Heart right ventricle (tissue), 16 donors: ENCODE measurements at regions not wholly inside any gene's neighbourhood (a gene's known extent, or its start where the extent isn't known, plus 50 kb on each side); places are given as distances from the start of the nearest gene placed in this dataset.
"Not testable (repeated sequence)": the region's sequence is repeated elsewhere in the genome, so short reads cannot be mapped to it uniquely, and the experiment has no call there.

Experiments used
- ATAC-seq, 8 donors: fragments of 200-7000 bp; cut with Tn5 transposase; one replicate each; pipeline ENCODE4 v1.9.1; 2020; ENCODE audit warnings: mild to moderate bottlenecking in 8 of 8, moderate library complexity in 8 of 8, moderate number of reproducible peaks in 1 of 8
- DNase-seq, 2 donors: peaks; one replicate each; pipeline ENCODE4 v3.0.0-alpha.2; 2020
- H3K27ac ChIP-seq, 10 donors: fragments of 200-600 bp; sonication (generic) in 2 of 10; one replicate each; pipeline versions ENCODE4 v1.5.0 to v1.8.0; 2020 to 2022; ENCODE audit warnings: mild to moderate bottlenecking in 3 of 10
- H3K27me3 ChIP-seq, 7 donors: fragments of 200-600 bp; one replicate each; pipeline ENCODE4 v1.8.0; 2021 to 2022; ENCODE audit warnings: mild to moderate bottlenecking in 2 of 7
- H3K36me3 ChIP-seq, 9 donors: fragments of 200-600 bp; sonication (generic) in 1 of 9; one replicate each; pipeline versions ENCODE4 v1.5.0 to v1.8.0; 2020 to 2022; ENCODE audit warnings: mild to moderate bottlenecking in 2 of 9
- H3K4me1 ChIP-seq, 9 donors: fragments of 200-600 bp; sonication (generic) in 1 of 9; one replicate each; pipeline versions ENCODE4 v1.5.0 to v1.8.0; 2020 to 2022; ENCODE audit warnings: mild to moderate bottlenecking in 4 of 9
- H3K4me3 ChIP-seq, 10 donors: fragments of 200-600 bp; sonication (generic) in 2 of 10; one replicate each; pipeline versions ENCODE4 v1.5.0 to v1.8.0; 2020 to 2022; ENCODE audit warnings: mild to moderate bottlenecking in 7 of 10, moderate library complexity in 2 of 10
- H3K9me3 ChIP-seq, 11 donors: fragments of 200-600 bp in 10 of 11; sonication (generic) in 2 of 11; one replicate each; pipeline versions ENCODE4 v1.5.0 to v1.8.0; 2013 to 2022; ENCODE audit warnings: mild to moderate bottlenecking in 2 of 11, control low read depth in 1 of 11, moderate library complexity in 1 of 11
- CTCF ChIP-seq, 9 donors: fragments of 200-600 bp; sonication (generic) in 2 of 9; IDR thresholded peaks; one replicate each; pipeline versions ENCODE4 v1.5.0 to v1.8.0; 2021 to 2022; ENCODE audit warnings: antibody characterized with exemption in 9 of 9, mild to moderate bottlenecking in 5 of 9, moderate library complexity in 1 of 9
- WGBS, 2 donors: extraction: QIAGEN DNeasy Blood & Tissue Kit; methylation state at CpG; one replicate each; pipeline ENCODE4 v1.1.7; 2013; ENCODE audit warnings: inconsistent platforms in 1 of 2; 5-methylcytosine and 5-hydroxymethylcytosine counted together
- intact Hi-C, 10 donors: fragments of 100-400 bp; cut with DNase I; formaldehyde crosslinking; loops; one replicate each; pipeline versions ENCODE4 v1.11.1 to v1.14.2; 2022
- donor health status: Arrhythmogenic right ventricular cardiomyopathy.
- donor health status: ischemic (EF 13 %, LVEDD 7.1; RV severe dilation, severe dysfunction).
- donor health status: healthy with polysubstance abuse.
- donor health status: DM: no; HTN: yes; CAD: no.
- donor health status: DM: no; HTN: no; CAD: no.
- donor health status: ischemic (EF 25% LVEDD 6.9; RV normal size, moderate dysfunction).
- donor health status: ischemic (EF 25% LVEDD 5.7; RV mildly dilated, moderate dysfunction).
- donor health status: healthy.
- donor health status: DM: yes; HTN: yes; CAD: no.
- donor health status: Ischemic cardiomyopathy.
- donor health status: ischemic (EF 35%, LVEDD 5.7; RV mildly dilated, moderate dysfunction).
- donor health status: nonischemic (EF 11% LVEDD 7.7; RV severe dilation, severe dysfunction).
- donor health status: DM: yes; HTN: yes; CAD: no.
- donor health status: PGD.
- donor health status: ischemic (EF 29% LVEDD 5.4; RV normal size, mild dysfunction).
- donor health status: nonischemic (EF 23%, LVEDD 6.1; RV moderate dilation, normal function).

- intact Hi-C loops = no loop called here
- ATAC-seq = no peak
- Histone ChIP-seq H3K27me3 (peaks cover 0 to 4% (median 0%) of the 10 kb centered on the region in 7 donors), H3K4me3 (no peak overlapping the region), H3K36me3 (no peaks in the 10 kb centered on the region), H3K4me1 (no peaks in the 10 kb centered on the region), H3K27ac (no peak overlapping the region), H3K9me3 (no peaks in the 10 kb centered on the region)
- 73 to 82% methylated on average over 1 of the region's 1 CpG for WGBS, 2 donors
- no peak for DNase-seq
- TF ChIP-seq CTCF (IDR thresholded peaks at IDR 0.05) = no peak
These were observed 73.4 kb downstream of the RPRM start for GRCh38 chr2:153405196-153405595.

- TF ChIP-seq CTCF (IDR thresholded peaks at IDR 0.05) = no peak
- no peak for DNase-seq
- H3K27ac ChIP-seq = no peak overlapping the region
- ATAC-seq = no peak
- intact Hi-C loops = no loop called here
- WGBS, 2 donors = 62 to 64% methylated on average over 1 of the region's 1 CpG
- H3K4me1 ChIP-seq = no peaks in the 10 kb centered on the region
- H3K36me3 ChIP-seq = no peaks in the 10 kb centered on the region
- no peaks in the 10 kb centered on the region for H3K9me3 ChIP-seq
- no peak overlapping the region for H3K4me3 ChIP-seq
- peaks cover 0 to 4% (median 0%) of the 10 kb centered on the region in 7 donors for H3K27me3 ChIP-seq
These were observed 73.8 kb downstream of the RPRM start for GRCh38 chr2:153404792-153405191.

- no peak for TF ChIP-seq CTCF (IDR thresholded peaks at IDR 0.05)
- Histone ChIP-seq H3K27ac (no peak overlapping the region), H3K27me3 (peaks cover 0 to 4% (median 0%) of the 10 kb centered on the region in 7 donors), H3K4me3 (no peak overlapping the region), H3K36me3 (no peaks in the 10 kb centered on the region), H3K4me1 (no peaks in the 10 kb centered on the region), H3K9me3 (no peaks in the 10 kb centered on the region)
- intact Hi-C loops = no loop called here
- DNase-seq = no peak
- no peak for ATAC-seq
- 75 to 79% methylated on average over 2 of the region's 2 CpGs for WGBS, 2 donors
These were observed 74.6 kb downstream of the RPRM start for GRCh38 chr2:153403940-153404339.

- H3K27ac ChIP-seq, H3K27me3 ChIP-seq, H3K4me3 ChIP-seq, DNase-seq, ATAC-seq, intact Hi-C loops, H3K9me3 ChIP-seq, H3K4me1 ChIP-seq, H3K36me3 ChIP-seq: not testable (repeated sequence)
- 75 to 77% methylated on average over 13 to 14 of the region's 14 CpGs for WGBS, 2 donors
These were observed 75.2 kb downstream of the RPRM start for GRCh38 chr2:153403352-153403751.

GRCh38 chr2:153394686-153395085 is 83.9 kb downstream of the RPRM start:
- WGBS, 2 donors = 70 to 74% methylated on average over 5 of the region's 5 CpGs
- ATAC-seq (no peak), DNase-seq (no peak)
- intact Hi-C loops = no loop called here
- no peaks in the 10 kb centered on the region for H3K4me1 ChIP-seq
- no peaks in the 10 kb centered on the region for H3K36me3 ChIP-seq
- no peak overlapping the region for H3K4me3 ChIP-seq
- peaks cover 0 to 25% (median 3%) of the 10 kb centered on the region in 11 donors for H3K9me3 ChIP-seq
- H3K27me3 ChIP-seq = no peaks in the 10 kb centered on the region
- no peak for TF ChIP-seq CTCF (IDR thresholded peaks at IDR 0.05)
- no peak overlapping the region for H3K27ac ChIP-seq
